Dermis blood vessel endothelial cell (primary cell): ENCODE measurements at regions not wholly inside any gene's neighbourhood (a gene's known extent, or its start where the extent isn't known, plus 50 kb on each side); places are given as distances from the start of the nearest gene placed in this dataset.
"Not testable (repeated sequence)": the region's sequence is repeated elsewhere in the genome, so short reads cannot be mapped to it uniquely, and the experiment has no call there.

ENCODE experiments used
- DNase-seq: peaks from one replicate; pipeline ENCODE4 v3.0.0; 2010

- no peak for DNase-seq
Measured at GRCh38 chr10:121242741-121243608, 355.3 kb downstream of the FGFR2 start.

GRCh38 chr10:121243609-121244241 lies 354.5 kb downstream of the FGFR2 start:
- no peak for DNase-seq

- DNase-seq: no peak
Measured at GRCh38 chr10:121244818-121245217, 353.4 kb downstream of the FGFR2 start.

GRCh38 chr10:121245754-121246153 lies 352.5 kb downstream of the FGFR2 start:
- DNase-seq: no peak

- DNase-seq: no peak
Measured at GRCh38 chr10:121248266-121248665, 350.0 kb downstream of the FGFR2 start.

- DNase-seq: no peak
Measured at GRCh38 chr10:121250995-121251764, 347.1 kb downstream of the FGFR2 start.

- DNase-seq: no peak
Measured at GRCh38 chr10:121252756-121253155, 345.5 kb downstream of the FGFR2 start.

- no peak for DNase-seq
Measured at GRCh38 chr10:121260377-121260776, 337.9 kb downstream of the FGFR2 start.

- no peak for DNase-seq
Measured at GRCh38 chr10:121261665-121262064, 336.6 kb downstream of the FGFR2 start.

- no peak for DNase-seq
Measured at GRCh38 chr10:121262774-121263430, 335.3 kb downstream of the FGFR2 start.

GRCh38 chr10:121263431-121263783 lies 334.8 kb downstream of the FGFR2 start:
- no peak for DNase-seq

GRCh38 chr10:121265360-121266123 lies 332.7 kb downstream of the FGFR2 start:
- no peak for DNase-seq

- no peak for DNase-seq
Measured at GRCh38 chr10:121266370-121266769, 331.9 kb downstream of the FGFR2 start.

GRCh38 chr10:121267236-121268003 lies 330.8 kb downstream of the FGFR2 start:
- no peak for DNase-seq

GRCh38 chr10:121268363-121268762 lies 329.9 kb downstream of the FGFR2 start:
- DNase-seq: no peak

- DNase-seq: no peak
Measured at GRCh38 chr10:121268863-121269432, 329.3 kb downstream of the FGFR2 start.

GRCh38 chr10:121270906-121271305 lies 327.3 kb downstream of the FGFR2 start:
- DNase-seq: no peak

- DNase-seq: no peak
Measured at GRCh38 chr10:121276046-121276445, 322.2 kb downstream of the FGFR2 start.

- no peak for DNase-seq
Measured at GRCh38 chr10:121276822-121277221, 321.4 kb downstream of the FGFR2 start.

GRCh38 chr10:121278386-121278785 lies 319.9 kb downstream of the FGFR2 start:
- DNase-seq: not testable (repeated sequence)

GRCh38 chr10:121281576-121281975 lies 316.7 kb downstream of the FGFR2 start:
- no peak for DNase-seq
